Astrocyte of the cerebellum (primary cell): ENCODE measurements at regions not wholly inside any gene's neighbourhood (a gene's known extent, or its start where the extent isn't known, plus 50 kb on each side); places are given as distances from the start of the nearest gene placed in this dataset.

ENCODE experiments used
- DNase-seq: peaks from one replicate; pipeline ENCODE4 v3.0.0-alpha.2; 2011; ENCODE audit warnings: low read depth
- H3K4me3 ChIP-seq: 2 replicates; pipeline ENCODE4 v1.5.1; 2011; ENCODE audit warnings: mild to moderate bottlenecking, low read depth, low read length, moderate library complexity
- CTCF ChIP-seq: IDR thresholded peaks from 2 replicates; pipeline ENCODE4 v1.5.1; 2012; ENCODE audit warnings: low read length, low read depth, moderate library complexity, mild to moderate bottlenecking; ENCODE audit errors: missing control alignments
- in situ Hi-C: cut with HindIII; loops from 2 replicates; pipeline ENCODE4 v1.10.0; 2017; ENCODE audit warnings: low sequenced_read_pairs

GRCh38 chr1:101664726-101665125 is 332.0 kb downstream of the OLFM3 start:
- no peak for TF ChIP-seq CTCF
- in situ Hi-C loops: no loop called here
- no peak overlapping the region for H3K4me3 ChIP-seq
- no peak for DNase-seq

GRCh38 chr1:101667761-101668160 is 329.0 kb downstream of the OLFM3 start:
- DNase-seq: no peak
- H3K4me3 ChIP-seq: no peak overlapping the region
- no peak for TF ChIP-seq CTCF
- in situ Hi-C loops: no loop called here

GRCh38 chr1:101683136-101683535 is 313.6 kb downstream of the OLFM3 start:
- DNase-seq: no peak
- no peak overlapping the region for H3K4me3 ChIP-seq
- TF ChIP-seq CTCF: no peak
- in situ Hi-C loops: no loop called here

- no peak for TF ChIP-seq CTCF
- in situ Hi-C loops: no loop called here
- DNase-seq: no peak
Measured at GRCh38 chr1:101683561-101683960, 313.2 kb downstream of the OLFM3 start.

GRCh38 chr1:101697072-101697471 is 299.7 kb downstream of the OLFM3 start:
- DNase-seq: no peak
- TF ChIP-seq CTCF: no peak
- in situ Hi-C loops: no loop called here
- H3K4me3 ChIP-seq: no peak overlapping the region

More at GRCh38 chr1:101683561-101683960, 313.2 kb downstream of the OLFM3 start:
- H3K4me3 ChIP-seq: no peak overlapping the region

- DNase-seq: no peak
- H3K4me3 ChIP-seq: no peak overlapping the region
- in situ Hi-C loops: no loop called here
- no peak for TF ChIP-seq CTCF
Measured at GRCh38 chr1:101698681-101699080, 298.0 kb downstream of the OLFM3 start.

- TF ChIP-seq CTCF: no peak
- H3K4me3 ChIP-seq: no peak overlapping the region
- in situ Hi-C loops: no loop called here
- no peak for DNase-seq
Measured at GRCh38 chr1:101704895-101705294, 291.8 kb downstream of the OLFM3 start.
